Fibroblast of pulmonary artery (primary cell): ENCODE measurements at regions not wholly inside any gene's neighbourhood (a gene's known extent, or its start where the extent isn't known, plus 50 kb on each side); places are given as distances from the start of the nearest gene placed in this dataset.

Experiments used
- DNase-seq: peaks from one replicate; pipeline ENCODE4 v3.0.0-alpha.2; 2010; ENCODE audit warnings: low read depth
- H3K4me3 ChIP-seq: replicated peaks from 2 replicates; pipeline ENCODE4 v1.5.1; 2011; ENCODE audit warnings: low read depth, mild to moderate bottlenecking, control low read depth, low read length, moderate library complexity
- CTCF ChIP-seq: IDR thresholded peaks from 2 replicates; pipeline ENCODE4 v1.5.1; 2011; ENCODE audit warnings: mild to moderate bottlenecking, control low read depth, low read length, inconsistent platforms; ENCODE audit errors: missing control alignments

- DNase-seq, result peak; percentile 54
- peak; percentile 63 for TF ChIP-seq CTCF
- no peak overlapping the region for H3K4me3 ChIP-seq
These were observed 100.7 kb upstream of the STK39 start for GRCh38 chr2:168348076-168348475.

- peak; percentile 20 for TF ChIP-seq CTCF
- no peak overlapping the region for H3K4me3 ChIP-seq
- peak; percentile 13 for DNase-seq
These were observed 103.0 kb upstream of the STK39 start for GRCh38 chr2:168350380-168350779.

GRCh38 chr2:168353251-168353650 lies 102.8 kb upstream of the CERS6 start:
- no peak for DNase-seq
- TF ChIP-seq CTCF, result no peak
- H3K4me3 ChIP-seq, result no peak overlapping the region

GRCh38 chr2:168354499-168354898 lies 101.6 kb upstream of the CERS6 start:
- H3K4me3 ChIP-seq, result no peak overlapping the region
- no peak for TF ChIP-seq CTCF
- DNase-seq, result no peak

- TF ChIP-seq CTCF, result no peak
- no peak overlapping the region for H3K4me3 ChIP-seq
- no peak for DNase-seq
These were observed 101.0 kb upstream of the CERS6 start for GRCh38 chr2:168355121-168355520.

- DNase-seq, result no peak
- H3K4me3 ChIP-seq, result no peak overlapping the region
- TF ChIP-seq CTCF, result no peak
These were observed 100.1 kb upstream of the CERS6 start for GRCh38 chr2:168355779-168356476.

GRCh38 chr2:168356477-168356835 lies 99.6 kb upstream of the CERS6 start:
- TF ChIP-seq CTCF, result no peak
- DNase-seq, result no peak
- no peak overlapping the region for H3K4me3 ChIP-seq
